ENCODE measurements at regions not wholly inside any gene's neighbourhood (a gene's known extent, or its start where the extent isn't known, plus 50 kb on each side); places are given as distances from the start of the nearest gene placed in this dataset.
"Not testable (repeated sequence)": the region's sequence is repeated elsewhere in the genome, so short reads cannot be mapped to it uniquely, and the experiment has no call there.

GRCh38 chr12:78338054-78338785 is 507.5 kb downstream of the NAV3 start:
- DNase-seq = no peak

- DNase-seq = no peak
Observed at GRCh38 chr12:78340406-78340805, 509.7 kb downstream of the NAV3 start.

GRCh38 chr12:78343657-78344056 is 513.0 kb downstream of the NAV3 start:
- DNase-seq = no peak

GRCh38 chr12:78359520-78359919 is 505.1 kb upstream of the SYT1 start:
- DNase-seq = peak in 2 of 14 donors; percentile 4 to 89

- DNase-seq = no peak
Observed at GRCh38 chr12:78361683-78362082, 502.9 kb upstream of the SYT1 start.

GRCh38 chr12:78371284-78371683 is 493.3 kb upstream of the SYT1 start:
- DNase-seq = no peak

GRCh38 chr12:78375461-78375860 is 489.1 kb upstream of the SYT1 start:
- peak in 1 of 14 donors; percentile 84 for DNase-seq

GRCh38 chr12:78376257-78376656 is 488.3 kb upstream of the SYT1 start:
- no peak for DNase-seq

GRCh38 chr12:78379065-78379464 is 485.5 kb upstream of the SYT1 start:
- not testable (repeated sequence) for DNase-seq

- no peak for DNase-seq
Observed at GRCh38 chr12:78383414-78383813, 481.2 kb upstream of the SYT1 start.

- no peak for DNase-seq
Observed at GRCh38 chr12:78384541-78384940, 480.0 kb upstream of the SYT1 start.

GRCh38 chr12:78385541-78385940 is 479.0 kb upstream of the SYT1 start:
- no peak for DNase-seq

- peak in 1 of 14 donors; percentile 91 for DNase-seq
Observed at GRCh38 chr12:78386871-78387270, 477.7 kb upstream of the SYT1 start.

- peak in 1 of 14 donors; percentile 65 for DNase-seq
Observed at GRCh38 chr12:78387721-78388120, 476.9 kb upstream of the SYT1 start.

GRCh38 chr12:78388461-78388860 is 476.1 kb upstream of the SYT1 start:
- DNase-seq = peak in 1 of 14 donors; percentile 23

GRCh38 chr12:78390920-78391319 is 473.7 kb upstream of the SYT1 start:
- no peak for DNase-seq

- DNase-seq = peak in 1 of 14 donors; percentile 72
Observed at GRCh38 chr12:78392918-78393317, 471.7 kb upstream of the SYT1 start.

GRCh38 chr12:78395961-78396360 is 468.6 kb upstream of the SYT1 start:
- no peak for DNase-seq

- peak in 1 of 14 donors; percentile 76 for DNase-seq
Observed at GRCh38 chr12:78396538-78396937, 468.0 kb upstream of the SYT1 start.

GRCh38 chr12:78398750-78399149 is 465.8 kb upstream of the SYT1 start:
- no peak for DNase-seq

GRCh38 chr12:78402366-78403134 is 462.0 kb upstream of the SYT1 start:
- peak in 1 of 14 donors; percentile 81 for DNase-seq

GRCh38 chr12:78403136-78403535 is 461.4 kb upstream of the SYT1 start:
- DNase-seq = peak in 1 of 14 donors; percentile 75

- no peak for DNase-seq
Observed at GRCh38 chr12:78403681-78404080, 460.9 kb upstream of the SYT1 start.

GRCh38 chr12:78406213-78406612 is 458.4 kb upstream of the SYT1 start:
- DNase-seq = no peak

Measured in C1 segment of cervical spinal cord (tissue), 14 donors.